Daoy (cell line): ENCODE measurements at regions not wholly inside any gene's neighbourhood (a gene's known extent, or its start where the extent isn't known, plus 50 kb on each side); places are given as distances from the start of the nearest gene placed in this dataset.
"Not testable (repeated sequence)": the region's sequence is repeated elsewhere in the genome, so short reads cannot be mapped to it uniquely, and the experiment has no call there.

ENCODE experiments used
- DNase-seq: peaks from one replicate; pipeline ENCODE4 v3.0.0-alpha.2; 2015; ENCODE audit warnings: low read depth

DNA sequence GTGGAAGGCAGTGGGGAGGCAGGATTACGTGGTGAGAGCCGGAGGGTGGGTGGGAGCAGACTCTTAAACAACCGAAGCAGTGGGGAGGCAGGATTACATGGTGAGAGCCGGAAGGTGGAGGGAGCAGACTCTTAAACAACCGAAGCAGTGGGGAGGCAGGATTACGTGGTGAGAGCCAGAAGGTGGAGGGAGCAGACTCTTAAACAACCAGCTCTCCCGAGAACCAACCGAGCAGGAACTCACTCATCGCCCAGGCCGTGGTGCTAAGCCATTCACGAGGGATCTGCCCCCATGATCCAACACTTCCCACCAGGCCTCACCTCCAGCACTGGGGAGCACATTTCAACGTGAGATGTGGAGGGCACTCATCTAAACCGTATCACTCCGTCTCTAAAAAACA is 87.7 kb downstream of the RTP5 start:
- DNase-seq: no peak

- DNase-seq: no peak
Observed at GRCh38 chr2:241958818-241959545, 89.5 kb downstream of the RTP5 start.

GRCh38 chr2:241959751-241960269 is 90.3 kb downstream of the RTP5 start:
- DNase-seq: no peak

GRCh38 chr2:241961454-241961853 is 91.9 kb downstream of the RTP5 start:
- no peak for DNase-seq

DNA sequence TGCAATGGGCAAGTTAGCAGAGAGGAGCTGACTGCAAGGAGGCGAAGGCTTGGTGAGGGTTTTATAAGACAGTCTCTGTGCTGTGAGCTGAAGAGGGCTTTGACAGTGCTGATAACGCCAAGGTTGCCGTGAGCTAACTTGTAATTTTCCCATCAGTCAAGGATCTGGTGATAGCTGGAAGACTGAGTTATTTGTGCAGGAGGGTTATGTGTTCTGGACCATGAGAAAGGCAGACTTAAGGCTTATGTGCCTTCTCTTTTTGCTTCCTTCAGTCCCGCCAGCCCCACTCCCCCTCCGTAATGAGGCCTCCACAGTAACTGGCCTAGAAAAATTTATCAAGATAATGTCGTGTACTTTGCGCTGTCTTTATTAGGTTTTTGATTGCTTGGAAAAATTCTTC is 94.6 kb downstream of the RTP5 start:
- no peak for DNase-seq

DNA sequence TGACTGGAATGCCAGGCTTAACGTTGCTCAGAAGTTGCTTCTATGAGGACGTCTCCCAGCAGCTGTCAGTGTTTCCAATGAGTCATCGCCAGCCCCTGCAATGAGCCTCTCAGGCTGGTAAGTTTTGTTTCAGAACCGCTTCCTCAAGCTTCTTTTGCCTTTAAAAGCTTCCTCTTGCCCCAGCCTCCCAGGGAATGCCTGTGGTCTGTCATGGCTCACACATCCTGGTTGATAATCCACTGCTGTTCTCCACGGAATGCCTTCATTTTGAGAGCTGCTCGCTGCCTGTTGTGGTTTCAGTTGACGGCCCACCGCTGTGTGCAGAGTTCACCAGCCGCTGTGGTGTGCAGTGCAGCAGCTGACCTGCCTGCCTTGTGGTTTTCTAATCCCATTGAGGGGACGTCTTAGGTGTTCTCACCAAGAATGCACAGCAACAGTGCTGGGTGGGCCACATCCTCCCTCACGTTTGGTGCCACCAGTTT is 96.4 kb downstream of the RTP5 start:
- peak; percentile 95 for DNase-seq

GRCh38 chr2:241966647-241967466 is 97.3 kb downstream of the RTP5 start:
- no peak for DNase-seq

- no peak for DNase-seq
Observed at GRCh38 chr2:241967467-241968144, 98.1 kb downstream of the RTP5 start.

- no peak for DNase-seq
Observed at GRCh38 chr2:241968417-241968816, 98.9 kb downstream of the RTP5 start.

GRCh38 chr2:241969182-241969581 is 99.7 kb downstream of the RTP5 start:
- DNase-seq: not testable (repeated sequence)

GRCh38 chr2:241970716-241971115 is 101.2 kb downstream of the RTP5 start:
- DNase-seq: no peak

DNA sequence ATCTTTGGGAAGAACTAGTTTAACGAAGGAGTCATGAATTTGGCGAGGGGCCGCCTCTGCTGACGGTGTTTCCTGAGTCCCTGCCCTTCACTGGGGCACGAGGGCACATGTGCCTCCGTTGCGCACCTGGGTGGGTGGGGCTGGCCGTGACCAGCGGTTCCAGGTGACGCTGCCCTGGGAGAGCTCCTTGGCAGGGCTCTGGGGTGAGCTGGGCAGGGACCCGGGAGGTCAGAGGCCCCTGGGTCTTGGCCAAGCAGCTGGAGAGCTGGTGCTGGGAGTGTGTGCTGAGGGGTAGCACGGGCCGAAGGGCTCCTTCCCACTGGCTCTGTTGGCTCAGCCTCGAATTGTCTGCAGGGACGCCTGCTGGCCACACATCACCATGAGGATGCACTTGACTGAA is 104.6 kb downstream of the RTP5 start:
- no peak for DNase-seq

DNA sequence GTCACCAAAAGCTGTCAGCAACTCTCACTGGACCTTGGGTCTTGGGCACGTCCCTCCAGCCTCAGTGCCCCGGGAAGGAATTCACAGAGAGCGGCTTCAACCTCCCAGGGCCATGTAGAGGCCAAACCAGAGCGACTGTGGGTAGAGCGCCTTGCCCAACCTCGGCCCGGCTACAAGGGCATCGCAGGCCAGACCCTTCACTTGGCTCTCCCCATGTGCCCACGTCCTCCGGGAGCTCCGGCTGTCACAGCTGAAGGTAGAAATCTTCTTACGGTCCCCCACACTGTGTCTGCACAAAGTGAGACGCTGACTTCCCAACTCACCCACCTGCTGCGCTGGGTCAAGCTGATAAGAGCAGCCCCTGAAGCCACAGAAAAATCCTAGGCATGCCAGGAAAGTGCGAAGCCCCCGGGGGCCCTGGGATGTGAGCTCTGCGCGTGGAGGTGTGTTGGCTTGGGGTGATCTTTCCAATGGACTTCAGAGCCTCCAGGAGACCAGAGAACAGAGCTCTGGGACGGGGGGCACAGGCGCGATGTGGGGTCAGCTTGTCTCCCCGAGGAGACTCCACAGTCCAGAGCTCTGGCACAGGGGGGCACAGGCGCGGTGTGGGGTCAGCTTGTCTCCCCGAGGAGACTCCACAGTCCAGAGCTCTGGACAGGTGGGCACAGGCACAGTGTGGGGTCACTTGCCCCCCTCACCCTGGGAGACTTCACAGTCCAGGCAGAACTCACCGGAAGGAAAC is 105.5 kb downstream of the RTP5 start:
- no peak for DNase-seq

- DNase-seq: no peak
Observed at GRCh38 chr2:241975593-241976284, 106.2 kb downstream of the RTP5 start.

DNA sequence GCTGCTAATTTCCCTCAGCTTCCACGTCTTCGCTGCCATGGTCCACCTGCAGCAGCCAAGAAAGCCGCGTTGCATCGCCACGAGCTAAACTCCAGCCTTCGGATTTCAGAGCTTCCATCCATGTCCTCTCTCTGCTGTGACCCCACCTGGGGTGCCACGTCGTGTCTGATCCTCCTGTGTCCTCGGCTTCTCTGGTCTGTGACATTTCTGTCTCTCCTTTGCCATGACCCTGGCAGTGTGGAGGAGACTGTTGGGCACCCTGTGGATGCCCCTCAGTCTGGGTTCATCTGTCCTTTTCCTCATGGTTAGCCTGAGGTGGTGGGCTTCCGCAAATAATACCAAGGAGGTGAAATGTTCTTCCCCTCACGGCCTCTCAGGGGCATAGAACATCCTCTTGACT is 106.8 kb downstream of the RTP5 start:
- DNase-seq: no peak

DNA sequence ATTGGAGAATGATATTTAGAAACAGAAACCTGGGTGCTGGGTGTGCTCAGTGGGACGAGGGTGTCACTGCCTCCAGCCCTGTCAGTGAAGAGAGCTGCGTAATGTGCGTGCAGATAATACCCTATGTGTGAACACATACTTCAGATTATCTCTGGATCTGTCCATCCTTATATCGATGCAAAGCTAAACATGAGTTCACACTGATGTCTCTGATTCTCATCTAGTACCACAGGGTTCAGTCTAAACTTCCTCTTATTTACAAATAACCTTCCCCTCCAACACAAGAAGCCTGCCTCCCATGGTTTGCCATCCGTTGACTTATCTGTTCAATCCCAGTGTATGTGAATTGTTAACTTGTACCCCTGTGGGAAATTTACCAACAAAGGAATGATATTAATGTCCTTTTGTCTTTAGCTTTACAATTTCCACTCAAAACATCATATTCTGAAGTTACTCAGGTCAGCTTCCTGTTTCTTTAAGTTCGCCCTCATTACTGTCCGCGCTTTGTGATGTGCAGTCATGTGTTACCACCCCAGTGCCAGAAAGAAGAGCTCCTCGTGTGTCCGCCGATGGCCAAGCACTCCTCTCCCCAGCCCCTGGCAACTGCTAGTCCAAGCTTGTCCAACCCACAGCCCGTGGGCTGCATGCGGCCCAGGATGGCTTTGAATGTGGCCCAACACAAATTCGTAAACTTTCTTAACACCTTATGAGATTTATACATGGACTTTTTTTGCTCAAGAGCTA is 108.2 kb downstream of the RTP5 start:
- no peak for DNase-seq

- DNase-seq: no peak
Observed at GRCh38 chr2:241978670-241979069, 109.1 kb downstream of the RTP5 start.

- no peak for DNase-seq
Observed at GRCh38 chr2:241980193-241980592, 110.7 kb downstream of the RTP5 start.

DNA sequence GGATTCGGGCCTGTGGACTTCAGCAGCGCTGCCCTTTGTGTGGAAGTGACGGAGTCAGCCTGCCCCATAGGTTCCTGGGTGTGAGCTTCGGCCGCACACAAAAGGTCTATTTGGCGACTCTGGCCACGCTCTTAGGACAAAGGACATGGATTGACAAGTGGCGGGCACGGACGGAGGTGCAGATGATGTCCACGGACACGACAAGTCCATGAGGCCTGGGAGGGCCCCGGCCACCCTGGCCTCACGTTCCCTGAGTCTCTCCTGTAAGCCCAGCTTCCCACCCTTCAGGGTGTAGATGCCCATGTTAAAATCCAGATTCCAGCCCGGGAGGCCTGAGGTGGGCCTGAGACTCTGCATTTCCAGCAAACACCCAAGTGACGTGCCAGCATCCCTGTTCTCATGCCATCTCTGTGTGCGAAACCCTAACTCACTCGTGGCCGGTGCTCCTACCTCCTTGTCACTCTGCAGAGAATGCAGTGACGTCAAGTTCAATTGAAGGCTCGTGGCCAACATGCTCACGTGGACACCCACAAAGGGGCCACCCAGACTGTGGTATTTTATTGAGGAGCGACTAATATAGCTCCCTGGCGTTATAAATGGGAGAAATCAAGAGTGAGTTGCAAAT is 111.7 kb downstream of the RTP5 start:
- no peak for DNase-seq
